ENCODE measurements at regions not wholly inside any gene's neighbourhood (a gene's known extent, or its start where the extent isn't known, plus 50 kb on each side); places are given as distances from the start of the nearest gene placed in this dataset.

- TF ChIP-seq CTCF (IDR thresholded peaks at IDR 0.05 in 2 of 3, conservative IDR thresholded peaks at IDR 0.05 in 1 of 3; ENCODE audit: insufficient read depth in 2 of 3, low read depth in 1 of 3, low read length in 3 of 3), result no peak
- no peak for TF ChIP-seq ZNF274 (IDR thresholded peaks at IDR 0.05; ENCODE audit: borderline replicate concordance, low read depth, low read length)
- no peak for TF ChIP-seq MYC (IDR thresholded peaks at IDR 0.05; ENCODE audit: low read depth, low read length)
- no peak for TF ChIP-seq MYC (CRISPR knock-in tag; IDR thresholded peaks at IDR 0.05; ENCODE audit: borderline replicate concordance, low read depth)
- TF ChIP-seq IRF1 (CRISPR knock-in tag; IDR thresholded peaks at IDR 0.05; ENCODE audit: borderline replicate concordance), result no peak
Observed at GRCh38 chr10:29756451-29756850, 121.7 kb upstream of the SVIL start.

Measured in K562 (cell line).